K562 (cell line): ENCODE measurements at regions not wholly inside any gene's neighbourhood (a gene's known extent, or its start where the extent isn't known, plus 50 kb on each side); places are given as distances from the start of the nearest gene placed in this dataset.

Source experiments
- ATAC-seq: fragments of 200-7000 bp; cut with Tn5 transposase; 3 replicates; pipeline ENCODE4 v1.9.1; 2020; ENCODE audit warnings: moderate library complexity
- BruUV-seq: library from RNA; stranded (reverse); fragments of 400-500 nt; replicated peaks from 2 replicates; lab custom pipeline; 2021; lab: Mats Ljungman, UMichigan
- CTCF ChIA-PET: fragments of 300-600 bp; formaldehyde crosslinking; extraction: SDS; loops from one replicate; lab custom pipeline; 2021; ENCODE audit warnings: low intra/inter-chr PET ratio; lab: Yijun Ruan, JAX
- POLR2A ChIA-PET: fragments of 300-600, 350-650 bp; sonication (Branson Sonifier 250); formaldehyde crosslinking; extraction: SDS; loops from one replicate; lab custom pipeline; 2021; ENCODE audit warnings: antibody characterized with exemption, inconsistent platforms; lab: Yijun Ruan, JAX
- DNase-seq, 4 experiments: peaks; one replicate each; pipeline versions ENCODE4 v3.0.0 to v3.0.0-alpha.2; 2011 to 2018; ENCODE audit warnings: low spot score in 3 of 4, mixed read lengths in 3 of 4; ENCODE audit errors: extremely low read depth in 1 of 4
- FAIRE-seq: peaks from 2 replicates; lab custom pipeline; 2011; peaks lifted over from hg19 to GRCh38; lab: Jason Lieb, UNC
- H2AFZ ChIP-seq: 2 replicates; pipeline ENCODE4 v1.6.0; 2011; ENCODE audit warnings: low read depth, low read length, control low read depth, inconsistent platforms
- H3K27ac ChIP-seq: fragments of 200-600 bp; 3 replicates; pipeline ENCODE4 v1.8.0; 2011; ENCODE audit warnings: low read depth, mild to moderate bottlenecking, control low read depth, inconsistent platforms, low read length, moderate library complexity, mixed read lengths; ENCODE audit errors: extremely low read depth
- H3K27me3 ChIP-seq, 2 experiments: fragments of 300-600 bp in 1 of 2; 2 replicates in 1 of 2; 3 replicates in 1 of 2; pipeline versions ENCODE4 v1.6.0 to v1.8.0; 2011; ENCODE audit warnings: inconsistent platforms in 2 of 2, low read length in 2 of 2, mild to moderate bottlenecking in 1 of 2, mixed read lengths in 1 of 2, moderate library complexity in 1 of 2; ENCODE audit not compliant: control insufficient read depth in 2 of 2, insufficient read depth in 2 of 2
- H3K36me3 ChIP-seq: fragments of 300-600 bp; 3 replicates; pipeline ENCODE4 v1.8.0; 2011; ENCODE audit warnings: mild to moderate bottlenecking, low read length, inconsistent platforms; ENCODE audit not compliant: control insufficient read depth, insufficient read depth
- H3K4me1 ChIP-seq, 2 experiments: fragments of 200-600 bp in 1 of 2; replicated peaks in 1 of 2; 2 replicates in 1 of 2; 3 replicates in 1 of 2; pipeline versions ENCODE4 v1.5.1 to v1.8.0; 2011; ENCODE audit warnings: inconsistent platforms in 2 of 2, low read length in 2 of 2, mild to moderate bottlenecking in 1 of 2, mixed read lengths in 1 of 2, moderate library complexity in 1 of 2; ENCODE audit not compliant: control insufficient read depth in 2 of 2, insufficient read depth in 2 of 2
- H3K4me2 ChIP-seq: 2 replicates; pipeline ENCODE4 v1.6.1; 2011; ENCODE audit warnings: low read length, control low read depth, inconsistent platforms, mixed read lengths; ENCODE audit not compliant: insufficient read depth
- H3K4me3 ChIP-seq: fragments of 200-600 bp; sonication (generic), shearing (Covaris generic); 2 replicates; pipeline ENCODE4 v1.5.1; 2016; ENCODE audit warnings: control low read depth, inconsistent platforms
- H3K79me2 ChIP-seq: fragments of 200-600 bp; 3 replicates; pipeline ENCODE4 v1.8.0; 2011; ENCODE audit warnings: low read length, inconsistent platforms; ENCODE audit not compliant: control insufficient read depth, insufficient read depth
- H3K9ac ChIP-seq, 2 experiments: 2 replicates each; pipeline versions ENCODE4 v1.6.0 to v1.6.1; 2011; ENCODE audit warnings: low read depth in 2 of 2, low read length in 2 of 2, control low read depth in 1 of 2, inconsistent platforms in 1 of 2, mild to moderate bottlenecking in 1 of 2, mixed read lengths in 1 of 2; ENCODE audit not compliant: insufficient read depth in 1 of 2
- H3K9me1 ChIP-seq: one replicate; pipeline ENCODE4 v1.6.0; 2011; ENCODE audit warnings: inconsistent platforms, mild to moderate bottlenecking, low read length, moderate library complexity; ENCODE audit not compliant: control insufficient read depth, insufficient read depth
- H3K9me3 ChIP-seq: replicated peaks from 2 replicates; pipeline ENCODE4 v1.5.1; 2011; ENCODE audit warnings: low read depth, low read length, inconsistent platforms; ENCODE audit not compliant: control insufficient read depth, insufficient read depth
- H4K20me1 ChIP-seq: replicated peaks from 2 replicates; pipeline ENCODE4 v1.6.1; 2011; ENCODE audit warnings: low read length, inconsistent platforms, mixed read lengths; ENCODE audit not compliant: control insufficient read depth, insufficient read depth
- BMI1 ChIP-seq: fragments of 150-350 bp; IDR thresholded peaks from 2 replicates; pipeline ENCODE4 v1.6.1; 2014; ENCODE audit warnings: low read length
- IFI16 ChIP-seq: fragments of 250-450 bp; sonication (Bioruptor Pico); IDR thresholded peaks from 2 replicates; pipeline ENCODE4 v2.1.2; 2022; ENCODE audit warnings: mild to moderate bottlenecking, inconsistent platforms
- PPARD ChIP-seq: fragments of 250-450 bp; sonication (Bioruptor Pico); IDR thresholded peaks from 2 replicates; pipeline ENCODE4 v1.8.0; 2022; ENCODE audit warnings: inconsistent platforms, mild to moderate bottlenecking, moderate library complexity
- WGBS: fragments of 100-300 bp; shearing (Covaris generic); methylation state at CpG from one replicate; pipeline ENCODE4 v1.1.6; 2016; ENCODE audit warnings: low coverage, mixed read lengths; ENCODE audit not compliant: insufficient coverage; ENCODE audit errors: missing lambda C conversion rate; 5-methylcytosine and 5-hydroxymethylcytosine counted together
- in situ Hi-C: fragments of 300-500 bp; cut with MboI; formaldehyde crosslinking; loops from 4 replicates; pipeline ENCODE4 v1.15.0; 2018; ENCODE audit warnings: inconsistent platforms, mixed read lengths
- intact Hi-C: fragments of 100-400 bp; cut with micrococcal nuclease; formaldehyde crosslinking; loops from 2 replicates; pipeline ENCODE4 v1.14.2; 2022
- TF ChIP-seq, protein P1 (sequence below): fragments of 250-450 bp; sonication (Bioruptor Pico); IDR thresholded peaks from 2 replicates; pipeline ENCODE4 v1.4.0; 2020; ENCODE audit warnings: borderline replicate concordance

DNA sequence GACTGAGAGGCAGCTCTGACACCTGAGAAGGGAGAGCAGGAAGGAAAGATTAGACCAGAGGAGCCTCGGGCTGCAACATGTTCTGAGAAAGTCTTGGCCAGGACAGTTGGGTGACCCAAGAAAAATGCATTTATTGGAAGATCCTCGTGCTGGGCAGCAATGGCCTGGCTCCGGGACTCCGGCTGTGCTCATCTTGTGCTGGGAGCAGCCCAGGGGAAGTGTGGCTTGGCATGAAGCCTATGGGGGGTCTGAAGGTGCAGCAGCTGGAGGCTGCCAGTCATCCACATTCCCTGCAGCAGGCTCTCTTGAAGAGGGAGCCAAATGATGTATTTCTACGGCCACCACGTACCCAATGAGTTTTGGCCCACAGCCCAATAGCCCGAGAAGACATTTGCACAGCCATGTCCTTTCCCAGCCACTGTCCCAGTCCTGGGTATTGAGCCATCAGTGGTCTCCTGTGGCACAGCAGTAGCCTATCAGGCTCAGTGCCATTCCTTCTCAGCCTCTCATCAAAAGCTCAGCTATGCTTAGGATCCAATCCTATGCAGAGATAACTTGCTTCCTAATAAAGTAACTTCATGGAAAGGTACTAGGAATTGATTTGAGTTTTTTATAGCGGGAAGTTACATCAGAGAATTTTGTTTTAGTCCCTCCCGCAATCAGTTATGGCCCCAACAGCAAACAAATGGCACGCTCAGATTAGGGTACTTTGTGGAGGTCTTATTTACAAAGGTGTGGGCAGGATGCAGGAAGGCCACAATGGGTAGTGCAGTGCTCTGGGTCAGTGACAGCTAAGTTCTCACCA is 76.0 kb upstream of the MEDAG start:
- intact Hi-C loops (no loop called here), in situ Hi-C loops (no loop called here)
- ATAC-seq (no peak), DNase-seq (no peak), FAIRE-seq (no peak)
- Histone ChIP-seq H3K27me3 (peaks cover 2 to 4% of the 10 kb centered on the region in 2 experiments; a peak in 4 of 5 replicates), H3K79me2 (no peaks in the 10 kb centered on the region), H3K9me1 (no peaks in the 10 kb centered on the region), H3K9ac (no peak overlapping the region), H2AFZ (no peak overlapping the region), H3K4me2 (no peak overlapping the region), H3K4me1 (peaks cover 0 to 4% of the 10 kb centered on the region in 2 experiments; a peak in 2 of 5 replicates), H3K4me3 (no peak overlapping the region), H3K27ac (no peak overlapping the region), H3K9me3 (no peaks in the 10 kb centered on the region), H3K36me3 (no peaks in the 10 kb centered on the region), H4K20me1 (no peaks in the 10 kb centered on the region)
- TF ChIP-seq IFI16 (CRISPR knock-in tag) (no peak), BMI1 (no peak), PPARD (CRISPR knock-in tag) (no peak)
- TF ChIP-seq, protein P1, sequence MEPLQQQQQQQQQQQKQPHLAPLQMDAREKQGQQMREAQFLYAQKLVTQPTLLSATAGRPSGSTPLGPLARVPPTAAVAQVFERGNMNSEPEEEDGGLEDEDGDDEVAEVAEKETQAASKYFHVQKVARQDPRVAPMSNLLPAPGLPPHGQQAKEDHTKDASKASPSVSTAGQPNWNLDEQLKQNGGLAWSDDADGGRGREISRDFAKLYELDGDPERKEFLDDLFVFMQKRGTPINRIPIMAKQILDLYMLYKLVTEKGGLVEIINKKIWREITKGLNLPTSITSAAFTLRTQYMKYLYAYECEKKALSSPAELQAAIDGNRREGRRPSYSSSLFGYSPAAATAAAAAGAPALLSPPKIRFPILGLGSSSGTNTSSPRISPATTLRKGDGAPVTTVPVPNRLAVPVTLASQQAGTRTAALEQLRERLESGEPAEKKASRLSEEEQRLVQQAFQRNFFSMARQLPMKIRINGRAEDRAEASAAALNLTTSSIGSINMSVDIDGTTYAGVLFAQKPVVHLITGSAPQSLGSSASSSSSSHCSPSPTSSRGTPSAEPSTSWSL = no peak
- POLR2A ChIA-PET = no interaction called here
- CTCF ChIA-PET = no interaction called here
- WGBS = 2% methylated on average over 10 of the region's 10 CpGs
- no TSS peak for BruUV-seq
